ENCODE measurements at regions not wholly inside any gene's neighbourhood (a gene's known extent, or its start where the extent isn't known, plus 50 kb on each side); places are given as distances from the start of the nearest gene placed in this dataset.

DNA sequence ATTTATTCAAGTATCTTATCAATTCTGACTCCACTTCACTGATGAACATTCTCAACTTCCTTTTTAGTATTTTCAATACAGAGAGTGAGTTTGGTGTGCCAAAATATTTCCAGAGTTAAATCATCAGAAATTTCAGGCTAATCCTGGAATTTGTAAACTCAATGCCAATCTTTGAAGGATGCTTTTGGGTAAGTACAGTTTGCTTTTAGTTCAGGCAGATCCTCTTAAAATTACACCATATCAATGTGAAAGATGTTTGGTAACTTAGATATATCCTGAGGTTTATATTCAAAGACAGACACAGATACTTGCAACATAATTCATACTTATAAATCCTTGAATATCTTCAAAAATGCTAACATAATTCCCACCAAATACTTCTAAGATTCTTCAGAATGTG is 76.0 kb upstream of the FAM47B start:
- TF ChIP-seq, protein P1, sequence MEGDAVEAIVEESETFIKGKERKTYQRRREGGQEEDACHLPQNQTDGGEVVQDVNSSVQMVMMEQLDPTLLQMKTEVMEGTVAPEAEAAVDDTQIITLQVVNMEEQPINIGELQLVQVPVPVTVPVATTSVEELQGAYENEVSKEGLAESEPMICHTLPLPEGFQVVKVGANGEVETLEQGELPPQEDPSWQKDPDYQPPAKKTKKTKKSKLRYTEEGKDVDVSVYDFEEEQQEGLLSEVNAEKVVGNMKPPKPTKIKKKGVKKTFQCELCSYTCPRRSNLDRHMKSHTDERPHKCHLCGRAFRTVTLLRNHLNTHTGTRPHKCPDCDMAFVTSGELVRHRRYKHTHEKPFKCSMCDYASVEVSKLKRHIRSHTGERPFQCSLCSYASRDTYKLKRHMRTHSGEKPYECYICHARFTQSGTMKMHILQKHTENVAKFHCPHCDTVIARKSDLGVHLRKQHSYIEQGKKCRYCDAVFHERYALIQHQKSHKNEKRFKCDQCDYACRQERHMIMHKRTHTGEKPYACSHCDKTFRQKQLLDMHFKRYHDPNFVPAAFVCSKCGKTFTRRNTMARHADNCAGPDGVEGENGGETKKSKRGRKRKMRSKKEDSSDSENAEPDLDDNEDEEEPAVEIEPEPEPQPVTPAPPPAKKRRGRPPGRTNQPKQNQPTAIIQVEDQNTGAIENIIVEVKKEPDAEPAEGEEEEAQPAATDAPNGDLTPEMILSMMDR (IDR thresholded peaks at IDR 0.05; ENCODE audit: control extremely low read depth, extremely low read depth, low read depth, missing control alignments) = no peak
- POLR2A ChIA-PET = no interaction called here
- CTCF ChIA-PET = no interaction called here
- DNase-seq (ENCODE audit: extremely low spot score) = no peak

DNA sequence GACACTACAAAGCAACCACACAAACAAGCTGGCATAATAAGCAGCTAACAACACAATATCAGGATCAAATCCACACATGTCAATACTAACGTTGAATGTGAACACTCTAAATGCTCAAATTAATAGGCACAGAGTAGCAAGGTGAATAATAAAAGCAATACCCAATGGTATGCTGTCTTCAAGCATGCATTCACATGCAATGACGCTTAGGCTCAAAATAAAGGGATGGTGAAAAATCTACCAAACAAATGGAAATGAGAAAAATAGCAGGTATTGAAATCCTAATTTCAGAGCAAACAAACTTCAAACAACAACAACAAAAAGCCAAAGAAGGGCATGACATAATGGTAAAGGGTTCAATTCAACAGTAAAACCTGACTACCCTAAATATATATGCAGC is 74.0 kb upstream of the FAM47B start:
- TF ChIP-seq, protein P1 (IDR thresholded peaks at IDR 0.05; ENCODE audit: control extremely low read depth, extremely low read depth, low read depth, missing control alignments) = no peak
- no peak for DNase-seq (ENCODE audit: extremely low spot score)
- POLR2A ChIA-PET = no interaction called here
- CTCF ChIA-PET = no interaction called here

DNA sequence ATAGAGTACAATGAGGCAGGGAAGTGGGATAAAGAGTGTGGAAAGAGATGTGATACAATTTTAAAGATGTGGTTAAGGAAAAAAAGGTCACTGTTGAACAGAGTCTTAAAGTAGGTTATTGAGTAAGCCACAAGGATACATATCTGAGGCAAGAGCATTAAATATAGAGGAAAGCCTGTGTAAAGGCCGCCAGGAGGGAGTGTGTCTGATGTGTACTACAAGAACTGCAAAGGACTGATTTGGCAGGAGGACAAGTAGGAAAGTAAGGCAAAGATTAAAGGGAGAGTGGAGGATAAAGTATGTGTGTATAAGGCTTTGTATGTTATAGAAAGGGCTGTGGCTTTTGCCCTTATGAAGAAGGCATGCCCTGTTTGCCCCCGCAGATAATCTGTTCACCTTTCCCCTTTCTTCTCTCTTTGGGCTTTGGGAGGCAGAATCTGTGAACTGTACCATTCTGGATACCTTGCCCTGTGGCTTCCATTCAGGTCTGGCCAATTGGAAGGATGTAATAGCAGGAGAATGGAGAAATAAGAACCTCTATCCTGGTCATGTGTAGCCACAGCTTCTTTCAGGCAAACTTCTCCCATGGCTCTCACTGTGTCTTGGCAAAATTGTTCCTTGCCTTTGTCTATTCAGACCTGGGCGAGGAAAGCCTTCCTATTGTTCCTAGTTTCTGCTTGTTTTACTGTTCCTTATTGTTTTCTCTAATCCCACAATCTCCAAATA is 68.9 kb upstream of the FAM47B start:
- CTCF ChIA-PET = no interaction called here
- TF ChIP-seq, protein P1 (IDR thresholded peaks at IDR 0.05; ENCODE audit: control extremely low read depth, extremely low read depth, low read depth, missing control alignments) = no peak
- POLR2A ChIA-PET = no interaction called here
- DNase-seq (ENCODE audit: extremely low spot score) = no peak

DNA sequence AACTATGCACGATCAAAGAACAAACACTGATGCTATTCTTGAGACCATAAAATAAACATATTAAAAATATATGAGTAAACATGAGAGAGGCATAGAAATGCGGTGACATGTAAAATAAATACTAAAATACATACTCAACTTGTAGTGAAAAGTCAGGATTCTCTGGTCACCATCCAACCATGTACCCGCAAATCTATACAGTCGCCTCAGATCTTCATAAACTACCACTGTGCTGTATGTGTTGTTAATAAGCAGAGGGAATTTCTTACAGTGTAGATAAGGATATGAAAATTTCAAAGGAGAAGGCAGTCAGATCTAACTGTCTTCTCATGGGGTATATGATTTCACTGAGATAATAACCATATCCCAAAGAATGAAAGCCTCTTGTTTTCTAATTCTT is 67.8 kb upstream of the FAM47B start:
- ChIA-PET CTCF (interaction anchor here (0.7 kb wide), 1 partner anchor 10 kb away, joined by 3 read pairs; no protein-coding TSS in a partner anchor), POLR2A (no interaction called here)
- TF ChIP-seq, protein P1 (IDR thresholded peaks at IDR 0.05; ENCODE audit: control extremely low read depth, extremely low read depth, low read depth, missing control alignments) = no peak
- DNase-seq (ENCODE audit: extremely low spot score) = no peak

DNA sequence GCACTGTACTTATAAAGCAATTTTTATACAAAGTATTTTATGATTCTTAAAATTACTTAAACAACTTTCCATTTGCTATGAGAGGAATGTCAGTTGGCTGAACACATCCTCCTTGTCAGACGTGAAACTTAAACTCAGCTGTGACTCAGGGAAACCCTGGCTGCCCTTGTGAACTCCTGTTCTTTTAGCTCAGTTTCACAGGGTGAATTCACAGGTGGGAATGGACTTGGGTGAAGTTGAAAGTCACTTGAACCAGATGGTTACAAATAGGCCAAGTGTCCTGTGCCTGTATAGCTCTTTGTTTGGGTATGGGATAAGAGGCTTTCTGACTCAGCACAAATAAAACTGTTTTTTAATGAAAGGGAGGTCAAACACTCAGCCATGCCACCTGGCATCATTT is 67.4 kb upstream of the FAM47B start:
- ChIA-PET CTCF (interaction anchor here (0.7 kb wide), 1 partner anchor 9 kb away, joined by 3 read pairs; no protein-coding TSS in a partner anchor), POLR2A (no interaction called here)
- TF ChIP-seq, protein P1 (IDR thresholded peaks at IDR 0.05; ENCODE audit: control extremely low read depth, extremely low read depth, low read depth, missing control alignments) = no peak
- no peak for DNase-seq (ENCODE audit: extremely low spot score)

DNA sequence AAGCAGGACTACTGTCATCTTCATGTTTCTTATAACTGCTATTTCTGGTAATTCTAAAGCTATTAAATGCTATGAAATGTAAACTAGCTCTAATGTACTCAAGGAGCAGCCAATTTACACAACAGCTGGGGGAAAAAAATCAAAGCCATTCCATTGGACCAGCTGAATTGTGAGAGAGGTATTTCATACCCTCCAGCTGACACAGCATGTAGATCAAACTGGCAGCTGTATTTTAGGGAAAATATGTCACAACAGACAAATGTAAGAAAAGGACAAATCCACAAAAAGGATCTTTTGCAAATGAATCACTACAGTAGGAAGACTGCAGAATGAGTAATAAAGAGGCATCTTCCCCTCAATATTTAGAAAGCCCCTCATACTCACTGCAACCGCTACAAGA is 65.2 kb upstream of the FAM47B start:
- TF ChIP-seq, protein P1 (IDR thresholded peaks at IDR 0.05; ENCODE audit: control extremely low read depth, extremely low read depth, low read depth, missing control alignments) = no peak
- ChIA-PET POLR2A (no interaction called here), CTCF (no interaction called here)
- DNase-seq (ENCODE audit: extremely low spot score) = no peak

All from GM10248 (cell line).